ENCODE measurements at regions not wholly inside any gene's neighbourhood (a gene's known extent, or its start where the extent isn't known, plus 50 kb on each side); places are given as distances from the start of the nearest gene placed in this dataset.

GRCh38 chrX:26375346-26375745 is 159.4 kb downstream of the MAGEB5 start:
- TF ChIP-seq, protein P1, sequence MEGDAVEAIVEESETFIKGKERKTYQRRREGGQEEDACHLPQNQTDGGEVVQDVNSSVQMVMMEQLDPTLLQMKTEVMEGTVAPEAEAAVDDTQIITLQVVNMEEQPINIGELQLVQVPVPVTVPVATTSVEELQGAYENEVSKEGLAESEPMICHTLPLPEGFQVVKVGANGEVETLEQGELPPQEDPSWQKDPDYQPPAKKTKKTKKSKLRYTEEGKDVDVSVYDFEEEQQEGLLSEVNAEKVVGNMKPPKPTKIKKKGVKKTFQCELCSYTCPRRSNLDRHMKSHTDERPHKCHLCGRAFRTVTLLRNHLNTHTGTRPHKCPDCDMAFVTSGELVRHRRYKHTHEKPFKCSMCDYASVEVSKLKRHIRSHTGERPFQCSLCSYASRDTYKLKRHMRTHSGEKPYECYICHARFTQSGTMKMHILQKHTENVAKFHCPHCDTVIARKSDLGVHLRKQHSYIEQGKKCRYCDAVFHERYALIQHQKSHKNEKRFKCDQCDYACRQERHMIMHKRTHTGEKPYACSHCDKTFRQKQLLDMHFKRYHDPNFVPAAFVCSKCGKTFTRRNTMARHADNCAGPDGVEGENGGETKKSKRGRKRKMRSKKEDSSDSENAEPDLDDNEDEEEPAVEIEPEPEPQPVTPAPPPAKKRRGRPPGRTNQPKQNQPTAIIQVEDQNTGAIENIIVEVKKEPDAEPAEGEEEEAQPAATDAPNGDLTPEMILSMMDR (IDR thresholded peaks at IDR 0.05; ENCODE audit: low read depth, low read length, poor library complexity, severe bottlenecking): no peak
- TF ChIP-seq EZH2phosphoT487 (IDR thresholded peaks at IDR 0.05; ENCODE audit: borderline replicate concordance, low read length): no peak
